NCI-H2196 treated with DMSO at 0.1 percent for 48 hours (cell line): ENCODE measurements at regions not wholly inside any gene's neighbourhood (a gene's known extent, or its start where the extent isn't known, plus 50 kb on each side); places are given as distances from the start of the nearest gene placed in this dataset.
A peak's percentile ranks its signal among the peaks of the same experiment; 100 is the strongest.
"Not testable (repeated sequence)": the region's sequence is repeated elsewhere in the genome, so short reads cannot be mapped to it uniquely, and the experiment has no call there.

Source experiments
- DNase-seq: peaks from one replicate; lab custom pipeline; 2025; ENCODE audit not compliant: unreplicated experiment; lab: John Stamatoyannopoulos, UW

DNA sequence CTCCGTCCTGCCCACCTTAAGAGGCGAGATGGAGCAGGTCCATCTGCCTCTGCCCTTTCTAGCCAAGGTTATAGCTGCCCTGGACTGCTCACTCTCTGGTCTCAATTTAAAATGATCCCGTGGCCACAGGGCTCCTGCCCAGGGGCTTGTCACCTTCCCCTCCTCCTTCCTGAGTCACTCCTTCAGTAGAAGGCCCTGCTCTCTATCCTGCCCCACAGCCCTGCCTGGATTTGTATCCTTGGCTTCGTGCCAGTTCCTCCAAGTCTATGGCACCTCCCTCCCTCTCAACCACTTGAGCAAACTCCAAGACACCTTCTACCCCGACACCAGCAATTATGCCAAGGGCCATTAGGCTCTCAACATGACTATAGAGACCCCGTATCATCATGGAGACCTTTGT is 105.3 kb upstream of the PZP start:
- not testable (repeated sequence) for DNase-seq

DNA sequence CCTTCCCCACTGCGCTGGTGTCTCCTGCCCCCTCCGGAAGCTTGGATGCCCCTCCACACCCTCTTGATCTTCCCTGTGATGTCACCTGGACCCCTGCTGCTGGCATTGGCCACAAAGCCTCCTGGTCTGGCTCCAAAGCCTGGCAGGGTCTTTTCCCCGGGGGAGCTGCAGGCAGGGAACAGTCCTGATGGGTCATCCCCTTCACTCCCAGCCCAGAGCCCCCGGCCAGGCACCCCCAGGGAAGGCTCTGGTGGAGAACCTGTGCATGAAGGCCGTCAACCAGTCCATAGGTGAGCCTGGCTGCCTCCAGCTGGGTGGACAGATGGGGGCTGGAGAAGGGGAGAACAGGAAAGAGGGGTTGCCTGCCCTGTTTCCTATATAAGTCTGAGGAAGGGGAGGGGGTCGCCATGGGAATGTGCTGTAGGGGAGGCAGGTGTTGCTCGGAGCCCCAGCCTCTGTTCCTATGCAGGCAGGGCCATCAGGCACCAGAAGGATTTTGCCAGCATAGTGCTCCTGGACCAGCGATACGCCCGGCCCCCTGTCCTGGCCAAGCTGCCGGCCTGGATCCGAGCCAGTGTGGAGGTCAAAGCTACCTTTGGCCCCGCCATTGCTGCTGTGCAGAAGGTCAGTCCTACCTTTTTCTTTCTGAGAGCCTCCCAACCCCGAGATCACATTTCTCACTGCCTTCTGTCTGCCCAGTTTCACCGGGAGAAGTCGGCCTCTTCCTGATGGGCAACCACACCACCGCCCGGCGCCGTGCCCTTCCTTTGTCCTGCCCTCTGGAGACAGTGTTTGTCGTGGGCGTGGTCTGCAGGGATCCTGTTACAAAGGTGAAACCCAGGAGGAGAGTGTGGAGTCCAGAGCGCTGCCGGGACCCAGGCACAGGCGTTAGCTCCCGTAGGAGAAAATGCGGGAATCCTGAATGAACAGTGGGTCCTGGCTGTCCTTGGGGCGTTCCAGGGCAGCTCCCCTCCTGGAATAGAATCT is 104.5 kb upstream of the PZP start:
- not testable (repeated sequence) for DNase-seq

DNA sequence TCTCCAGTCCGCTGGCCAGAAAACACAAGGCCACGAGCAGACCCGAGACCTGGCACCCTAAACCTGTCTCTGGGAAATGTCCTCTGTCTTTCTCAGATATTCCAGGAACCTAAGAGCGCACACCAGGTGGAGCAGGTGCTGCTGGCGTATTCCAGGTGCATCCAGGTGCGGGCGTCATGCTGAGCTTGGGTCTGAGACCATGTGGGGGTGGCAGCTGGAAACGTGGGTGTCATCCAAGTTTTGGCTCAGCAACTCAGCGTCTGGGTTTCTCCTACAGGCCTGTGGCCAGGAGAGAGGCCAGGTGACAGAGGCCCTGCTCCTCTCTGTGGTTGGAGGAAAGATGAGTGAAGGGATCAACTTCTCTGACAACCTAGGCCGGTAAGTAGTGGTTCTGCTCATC is 103.3 kb upstream of the PZP start:
- DNase-seq, result peak; percentile 27

DNA sequence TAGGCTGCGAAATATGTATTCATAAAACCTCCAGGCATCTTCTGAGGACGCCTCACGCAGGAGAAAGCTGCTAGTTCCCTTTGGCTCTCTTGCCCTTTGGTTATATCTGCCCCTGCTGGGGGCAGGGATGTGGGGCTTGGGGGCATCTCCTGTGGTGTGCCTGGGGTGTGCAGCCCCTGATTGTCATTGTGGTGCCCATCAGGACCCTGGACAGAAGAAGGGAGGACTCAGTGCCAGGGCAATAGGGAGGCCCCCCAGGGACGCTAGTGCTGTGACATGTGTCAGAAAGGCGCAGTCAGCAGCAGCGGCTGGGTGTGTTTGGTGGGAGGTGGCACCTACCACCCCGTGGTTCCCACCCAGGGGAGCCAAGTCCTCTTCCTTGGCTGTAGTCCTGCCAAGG is 102.5 kb upstream of the PZP start:
- not testable (repeated sequence) for DNase-seq

- DNase-seq, result not testable (repeated sequence)
These were observed 101.6 kb upstream of the PZP start for GRCh38 chr12:9309749-9310148.

DNA sequence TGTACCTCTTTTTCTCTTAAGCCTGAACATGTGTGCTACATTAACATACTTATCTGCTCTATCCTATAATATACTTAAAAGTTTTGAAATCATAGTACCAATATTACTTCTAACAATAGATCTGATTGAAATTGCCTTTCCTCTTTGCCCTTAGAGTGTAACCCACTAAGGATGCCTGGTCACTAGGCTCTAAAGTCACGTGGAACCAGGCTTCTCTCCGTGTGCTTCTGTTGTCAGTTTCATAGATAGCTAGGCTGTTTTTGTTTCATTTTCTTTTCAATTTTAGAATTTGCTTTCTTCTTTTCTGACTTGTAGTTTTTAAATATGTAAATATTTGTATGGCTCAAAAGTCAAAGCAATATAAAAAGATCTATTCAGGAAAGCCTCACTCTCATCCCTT is 100.5 kb upstream of the PZP start:
- not testable (repeated sequence) for DNase-seq

- DNase-seq, result not testable (repeated sequence)
These were observed 100.0 kb upstream of the PZP start for GRCh38 chr12:9308163-9308562.

GRCh38 chr12:9307255-9307654 is 99.1 kb upstream of the PZP start:
- DNase-seq, result not testable (repeated sequence)

DNA sequence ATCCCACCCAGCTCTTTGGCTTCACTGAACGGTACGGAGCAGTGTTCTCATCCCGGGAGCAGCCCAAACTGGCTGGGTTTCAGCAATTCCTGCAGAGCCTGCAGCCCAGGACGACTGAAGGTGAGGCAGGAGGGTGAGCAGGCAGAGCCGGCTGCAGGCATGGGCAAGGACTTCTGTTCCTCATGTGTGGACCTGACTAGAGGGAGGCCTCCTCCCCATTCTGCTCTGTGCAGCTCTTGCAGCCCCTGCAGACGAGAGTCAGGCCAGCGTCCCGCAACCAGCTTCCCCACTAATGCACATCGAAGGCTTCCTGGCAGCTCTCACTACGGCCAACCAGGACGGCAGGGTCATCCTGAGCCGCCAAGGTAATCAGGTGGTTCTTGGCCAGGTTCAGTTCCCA is 97.8 kb upstream of the PZP start:
- DNase-seq, result not testable (repeated sequence)

GRCh38 chr12:9304540-9304939 is 96.3 kb upstream of the PZP start:
- not testable (repeated sequence) for DNase-seq

DNA sequence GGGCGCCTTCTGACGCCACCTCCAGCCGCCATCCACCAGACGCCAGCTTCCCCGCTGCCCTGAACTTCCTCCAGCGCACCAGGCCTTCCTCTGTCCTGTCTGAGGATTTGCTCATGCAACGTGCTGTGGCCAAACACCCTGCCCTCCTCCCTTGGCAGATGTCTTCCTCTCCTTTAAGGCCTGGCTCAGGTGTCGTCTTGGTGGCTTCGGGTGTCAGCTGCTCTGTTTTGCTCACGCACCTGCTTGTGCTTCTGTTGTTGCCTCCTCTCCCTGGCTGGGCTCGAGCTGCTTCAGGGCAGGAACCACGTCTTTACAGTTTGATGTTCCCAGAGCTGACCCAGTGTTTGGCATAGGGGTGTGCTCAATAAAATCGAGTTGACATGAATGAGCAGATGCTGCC is 87.7 kb upstream of the PZP start:
- DNase-seq, result not testable (repeated sequence)

DNA sequence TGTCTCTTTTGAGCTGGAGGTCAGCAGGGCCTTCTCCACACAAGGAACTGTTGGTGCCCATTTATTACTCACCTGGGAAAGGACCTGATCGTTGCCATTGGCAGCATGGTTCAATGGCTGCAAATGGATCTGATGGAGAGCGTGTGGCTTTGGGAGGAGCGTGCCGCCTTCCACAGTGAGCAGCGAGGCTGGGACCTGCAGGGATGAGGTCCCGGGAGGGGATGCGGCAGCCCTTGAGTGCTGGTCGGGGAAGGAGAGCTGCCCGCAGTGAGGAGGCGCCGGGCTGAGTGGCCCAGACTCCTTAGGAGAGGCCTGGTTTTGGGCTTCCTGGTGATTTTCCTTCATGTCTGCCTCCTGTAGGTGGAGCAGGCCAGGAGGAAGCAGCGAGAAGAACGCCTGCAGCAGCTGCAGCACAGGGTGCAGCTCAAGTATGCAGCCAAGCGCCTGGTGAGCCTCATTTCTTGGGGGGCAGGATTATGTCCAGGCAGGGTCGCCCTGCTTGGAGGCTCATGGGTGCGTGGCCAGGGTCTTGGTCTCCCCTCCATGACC is 86.0 kb upstream of the PZP start:
- DNase-seq, result not testable (repeated sequence)

- DNase-seq, result not testable (repeated sequence)
These were observed 85.2 kb upstream of the PZP start for GRCh38 chr12:9293391-9293790.

DNA sequence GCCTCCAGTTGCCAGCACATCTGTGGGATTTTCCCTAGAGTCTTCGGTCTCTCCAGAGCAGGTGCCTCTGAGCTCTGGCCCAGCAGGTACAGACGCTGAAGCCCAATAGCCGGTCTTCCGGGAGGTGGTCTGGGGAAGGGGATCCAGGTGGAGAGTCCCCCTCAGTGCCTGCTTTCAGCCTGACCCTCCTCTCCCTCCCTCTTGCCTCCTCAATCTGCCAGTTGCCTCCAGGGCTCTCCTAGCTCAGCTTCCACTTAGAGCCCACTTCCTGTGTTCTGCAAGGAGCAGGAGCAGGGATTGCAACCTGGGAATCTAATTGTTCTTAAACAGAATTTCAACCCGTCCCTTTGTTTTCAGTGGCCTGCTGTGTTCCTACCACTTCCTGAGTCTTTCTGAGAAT is 81.8 kb upstream of the PZP start:
- not testable (repeated sequence) for DNase-seq

DNA sequence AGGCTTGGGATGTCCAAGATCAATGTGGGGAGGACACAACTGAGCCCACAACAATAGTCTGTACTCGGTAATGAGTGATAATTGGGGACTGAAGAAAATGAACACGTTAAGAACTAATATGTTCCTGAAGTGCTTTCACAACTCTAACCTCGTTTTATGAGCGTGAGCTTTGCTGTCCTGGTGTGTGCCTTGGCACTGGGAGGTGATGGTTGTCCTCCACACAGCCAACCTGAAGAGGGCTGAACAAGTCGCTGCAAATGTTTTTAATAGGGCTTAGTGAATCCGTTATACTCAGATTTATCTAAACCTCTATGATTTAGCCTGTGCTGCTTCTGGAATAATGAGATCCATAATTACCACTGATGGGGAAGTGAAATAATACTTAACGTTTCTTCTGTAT is 76.5 kb upstream of the PZP start:
- not testable (repeated sequence) for DNase-seq

DNA sequence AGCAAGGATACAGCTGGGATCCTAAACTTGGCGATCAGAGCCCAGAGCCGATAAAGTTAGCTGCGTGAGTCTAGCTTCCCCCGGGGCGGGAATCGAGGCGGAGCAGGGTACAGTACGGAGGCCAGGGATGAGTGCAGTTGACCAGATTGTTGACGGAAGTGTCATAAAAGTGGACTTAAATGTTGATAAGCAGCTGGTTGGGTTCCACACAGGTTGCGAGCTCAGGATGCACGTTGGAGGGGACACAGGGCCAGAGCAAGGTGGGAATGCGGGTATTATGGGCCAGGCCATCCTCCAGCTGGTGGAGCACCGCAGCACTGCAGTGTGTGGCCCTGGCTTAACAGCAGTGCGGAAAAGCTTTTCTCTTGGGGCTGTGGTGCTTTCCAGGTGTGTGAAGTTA is 76.0 kb upstream of the PZP start:
- not testable (repeated sequence) for DNase-seq

GRCh38 chr12:9283346-9284095 is 75.3 kb upstream of the PZP start:
- DNase-seq, result peak; percentile 5

DNA sequence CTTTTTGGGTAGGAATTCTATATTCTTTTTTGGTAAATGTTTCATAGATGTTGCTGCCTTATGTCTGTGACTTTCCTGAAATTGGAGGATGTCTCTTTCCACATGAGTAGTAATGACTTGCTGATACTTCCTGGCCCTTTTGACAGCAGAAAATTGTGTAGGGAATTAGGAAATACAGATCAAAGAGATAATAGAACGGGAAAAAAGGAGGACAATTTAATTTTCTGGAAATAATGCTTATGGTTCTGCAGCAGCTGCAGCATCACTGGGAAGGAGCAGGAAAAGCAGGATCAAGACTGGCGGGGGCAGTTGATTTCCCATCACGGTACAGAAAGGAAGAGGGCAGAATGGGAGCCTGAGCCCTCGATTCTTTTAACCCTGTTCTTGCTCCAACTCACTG is 68.8 kb upstream of the PZP start:
- DNase-seq, result no peak

GRCh38 chr12:9273276-9273675 is 65.1 kb upstream of the PZP start:
- no peak for DNase-seq

DNA sequence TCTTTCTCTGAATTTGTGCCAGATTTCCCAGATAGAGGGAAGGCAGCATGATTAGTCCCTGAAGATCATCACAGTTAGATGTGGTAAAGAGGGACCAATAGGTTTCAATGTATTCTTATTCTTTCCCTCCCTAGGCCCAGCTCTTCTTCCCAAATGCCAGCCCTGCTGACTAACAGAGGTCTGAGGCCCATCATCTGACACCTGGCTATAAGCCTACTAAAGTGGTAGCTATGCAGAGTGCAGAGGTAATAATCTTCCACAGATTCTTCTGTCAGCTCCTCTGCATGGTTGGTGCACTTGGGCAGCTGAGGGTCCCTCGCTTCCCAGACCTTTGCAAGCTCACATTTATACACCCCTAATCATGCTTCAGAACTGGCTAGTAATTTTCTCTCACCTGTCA is 63.7 kb upstream of the PZP start:
- DNase-seq, result no peak

GRCh38 chr12:9264546-9264945 is 56.4 kb upstream of the PZP start:
- DNase-seq, result no peak

DNA sequence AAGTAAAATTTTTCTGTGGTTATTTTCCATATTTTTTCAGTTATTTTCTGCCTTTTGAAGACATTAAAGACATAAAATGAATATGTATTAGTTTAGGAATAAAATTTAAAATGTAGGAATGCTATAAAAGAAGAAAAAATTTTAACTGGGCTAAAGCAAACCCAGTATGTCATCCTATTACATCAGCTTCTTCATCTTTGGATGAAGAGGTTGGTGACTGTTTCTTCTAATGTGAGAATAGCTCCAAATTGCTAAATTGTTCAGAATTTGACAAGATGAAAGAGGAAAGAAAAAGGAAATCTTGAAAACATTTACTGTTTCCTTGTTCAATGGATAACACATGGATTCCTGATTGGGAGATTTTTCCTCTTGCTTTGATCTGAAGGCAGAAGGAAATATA is 52.7 kb upstream of the PZP start:
- no peak for DNase-seq
